ENCODE measurements at regions not wholly inside any gene's neighbourhood (a gene's known extent, or its start where the extent isn't known, plus 50 kb on each side); places are given as distances from the start of the nearest gene placed in this dataset.

DNA sequence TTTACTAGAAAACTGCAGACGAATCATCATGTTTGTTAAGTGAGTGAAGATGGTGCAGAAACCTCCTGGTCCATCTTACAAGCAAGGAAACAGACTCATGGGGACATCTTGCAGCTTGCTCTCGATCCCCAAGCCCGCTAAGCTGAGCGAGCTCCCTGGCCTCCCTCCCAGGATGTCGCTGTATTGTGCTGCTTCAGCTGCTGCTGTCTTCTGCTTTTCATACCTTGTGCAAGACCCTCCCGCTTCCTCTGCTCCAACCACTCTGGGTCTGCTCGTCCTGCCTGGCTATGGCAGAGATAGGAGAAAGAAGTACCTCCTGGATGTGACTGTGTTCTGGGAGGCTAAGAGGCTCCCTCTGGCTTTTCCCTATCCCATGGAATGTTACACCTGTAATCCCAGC is 285.2 kb upstream of the FZD8 start:
- CTCF ChIA-PET: no interaction called here
- DNase-seq (ENCODE audit: low spot score): no peak
- no peak overlapping the region for H3K27ac ChIP-seq
- POLR2A ChIA-PET (ENCODE audit: low non-redundant PET): no interaction called here
- TF ChIP-seq, protein P1, sequence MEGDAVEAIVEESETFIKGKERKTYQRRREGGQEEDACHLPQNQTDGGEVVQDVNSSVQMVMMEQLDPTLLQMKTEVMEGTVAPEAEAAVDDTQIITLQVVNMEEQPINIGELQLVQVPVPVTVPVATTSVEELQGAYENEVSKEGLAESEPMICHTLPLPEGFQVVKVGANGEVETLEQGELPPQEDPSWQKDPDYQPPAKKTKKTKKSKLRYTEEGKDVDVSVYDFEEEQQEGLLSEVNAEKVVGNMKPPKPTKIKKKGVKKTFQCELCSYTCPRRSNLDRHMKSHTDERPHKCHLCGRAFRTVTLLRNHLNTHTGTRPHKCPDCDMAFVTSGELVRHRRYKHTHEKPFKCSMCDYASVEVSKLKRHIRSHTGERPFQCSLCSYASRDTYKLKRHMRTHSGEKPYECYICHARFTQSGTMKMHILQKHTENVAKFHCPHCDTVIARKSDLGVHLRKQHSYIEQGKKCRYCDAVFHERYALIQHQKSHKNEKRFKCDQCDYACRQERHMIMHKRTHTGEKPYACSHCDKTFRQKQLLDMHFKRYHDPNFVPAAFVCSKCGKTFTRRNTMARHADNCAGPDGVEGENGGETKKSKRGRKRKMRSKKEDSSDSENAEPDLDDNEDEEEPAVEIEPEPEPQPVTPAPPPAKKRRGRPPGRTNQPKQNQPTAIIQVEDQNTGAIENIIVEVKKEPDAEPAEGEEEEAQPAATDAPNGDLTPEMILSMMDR (conservative IDR thresholded peaks at IDR 0.05; ENCODE audit: low read depth): no peak

DNA sequence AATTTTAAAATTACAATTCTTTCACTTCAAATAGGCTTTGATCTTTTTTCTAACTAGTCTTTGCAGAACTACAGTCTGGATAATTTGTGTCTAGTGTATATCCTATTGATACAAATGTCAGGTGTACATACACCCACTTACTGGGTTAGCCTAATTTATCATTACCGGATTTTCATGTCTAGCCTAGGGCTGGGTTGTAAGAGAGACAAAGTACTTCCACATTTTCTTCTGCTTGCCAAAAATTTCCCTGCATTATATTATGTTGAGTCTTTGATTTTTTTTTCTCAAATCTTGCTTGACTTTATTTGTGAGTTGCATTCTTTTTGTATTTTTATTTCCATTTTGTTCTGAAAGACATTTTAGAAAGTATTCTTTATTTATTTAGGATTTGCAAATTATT is 284.8 kb upstream of the FZD8 start:
- no peak overlapping the region for H3K27ac ChIP-seq
- ChIA-PET POLR2A (ENCODE audit: low non-redundant PET) (no interaction called here), CTCF (no interaction called here)
- TF ChIP-seq, protein P1 (conservative IDR thresholded peaks at IDR 0.05; ENCODE audit: low read depth): no peak
- DNase-seq (ENCODE audit: low spot score): no peak

DNA sequence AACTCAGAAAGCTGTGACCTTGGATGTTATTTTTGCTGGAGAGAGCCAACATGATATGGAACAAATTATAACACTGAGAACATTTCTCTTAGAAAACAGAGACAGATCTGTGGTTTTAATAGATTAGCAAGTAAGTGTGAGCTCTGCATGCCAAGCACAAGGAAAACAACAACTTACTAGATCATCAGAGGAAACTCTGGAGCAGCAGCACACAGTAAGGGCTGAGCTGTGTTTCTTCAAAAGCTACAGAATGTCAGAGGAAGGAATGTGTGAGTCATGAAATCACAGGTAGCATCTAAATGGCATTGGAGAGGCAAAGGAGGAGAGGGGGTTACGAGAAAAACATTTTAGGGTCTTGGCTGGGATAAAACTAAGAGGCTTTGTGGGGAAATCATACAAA is 283.4 kb upstream of the FZD8 start:
- CTCF ChIA-PET: interaction anchor here (0.7 kb wide), 1 partner anchor 525 kb away, joined by 3 read pairs; no protein-coding TSS in a partner anchor
- no peak for DNase-seq (ENCODE audit: low spot score)
- no peak overlapping the region for H3K27ac ChIP-seq
- TF ChIP-seq, protein P1 (conservative IDR thresholded peaks at IDR 0.05; ENCODE audit: low read depth): no peak
- POLR2A ChIA-PET (ENCODE audit: low non-redundant PET): no interaction called here

DNA sequence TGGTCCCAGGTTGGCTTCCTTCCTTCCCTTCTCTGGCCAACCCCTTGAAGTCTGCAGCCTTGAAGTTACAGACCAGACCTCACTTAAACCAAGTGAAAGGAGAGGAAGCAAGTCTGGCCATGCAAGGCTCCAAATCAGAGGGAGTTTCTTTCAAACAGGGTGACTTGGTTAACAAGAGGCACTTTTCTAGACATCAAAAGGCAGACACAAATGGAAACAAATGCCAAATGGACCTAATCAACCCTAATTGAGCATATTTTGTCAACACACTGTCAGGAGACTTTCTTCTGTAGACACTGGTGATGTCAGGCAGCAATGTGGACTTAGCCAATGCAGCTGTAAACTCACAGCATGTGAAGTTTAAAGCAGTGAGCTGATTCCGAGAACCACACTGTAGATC is 282.7 kb upstream of the FZD8 start:
- ChIA-PET POLR2A (ENCODE audit: low non-redundant PET) (no interaction called here), CTCF (no interaction called here)
- no peak overlapping the region for H3K27ac ChIP-seq
- DNase-seq (ENCODE audit: low spot score): no peak
- TF ChIP-seq, protein P1 (conservative IDR thresholded peaks at IDR 0.05; ENCODE audit: low read depth): no peak

DNA sequence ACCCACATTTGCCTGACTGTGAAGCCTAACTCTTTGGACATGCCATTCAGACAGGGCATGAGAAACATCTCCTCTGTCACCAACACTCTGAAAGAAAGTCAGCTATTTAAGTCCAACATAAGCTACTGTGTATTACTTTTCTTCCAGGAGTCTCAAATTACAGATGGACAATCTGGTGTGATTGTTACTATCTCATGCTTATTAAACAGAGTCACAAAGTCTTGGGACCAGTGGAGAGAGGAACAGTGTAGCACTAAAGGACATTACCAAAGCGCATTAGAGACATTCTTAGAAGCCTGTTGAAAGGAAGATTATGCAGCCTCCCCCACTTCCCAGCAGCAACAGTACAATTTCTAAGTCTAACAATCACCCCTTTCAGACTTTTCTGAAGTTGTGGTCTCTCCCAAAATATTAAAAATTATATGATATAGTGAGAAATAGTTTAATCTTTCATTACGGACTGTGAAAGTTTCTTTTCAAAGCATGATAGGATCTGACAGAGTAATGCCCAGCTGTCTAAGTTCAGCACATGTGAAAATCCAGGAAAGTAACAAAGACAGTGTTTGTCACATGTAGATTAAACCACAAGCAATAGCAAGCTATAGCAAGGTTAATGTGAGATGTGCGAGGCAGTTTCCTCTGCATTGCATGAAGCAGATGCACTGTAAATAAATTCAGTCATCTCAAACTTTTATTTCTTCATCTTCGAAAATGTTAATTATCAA is 280.9 kb upstream of the FZD8 start:
- TF ChIP-seq, protein P1 (conservative IDR thresholded peaks at IDR 0.05; ENCODE audit: low read depth): no peak
- no peak overlapping the region for H3K27ac ChIP-seq
- POLR2A ChIA-PET (ENCODE audit: low non-redundant PET): no interaction called here
- CTCF ChIA-PET: no interaction called here
- no peak for DNase-seq (ENCODE audit: low spot score)

DNA sequence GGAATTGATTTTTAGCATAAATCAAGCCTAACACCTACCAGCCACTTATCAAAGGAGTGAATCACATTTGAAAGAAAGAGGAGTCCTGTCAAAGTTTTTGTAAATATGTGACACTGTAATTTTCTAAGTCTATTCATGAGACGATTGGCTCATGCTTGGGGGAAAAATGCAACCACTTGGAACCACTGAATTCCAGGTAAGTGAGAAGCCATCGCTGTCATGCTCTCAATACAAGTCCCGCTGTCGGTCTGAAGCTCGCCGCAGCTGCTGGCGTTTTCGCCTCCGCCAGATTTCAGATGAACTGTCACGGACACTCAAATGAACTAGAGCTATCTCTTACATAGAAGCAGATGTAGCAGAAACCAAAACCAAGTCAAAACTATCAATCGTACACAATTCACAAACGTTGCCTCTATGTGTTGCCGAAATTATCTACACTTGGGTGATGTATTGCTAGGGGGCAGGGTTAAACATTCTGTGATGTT is 279.8 kb upstream of the FZD8 start:
- H3K27ac ChIP-seq: no peak overlapping the region
- ChIA-PET CTCF (no interaction called here), POLR2A (ENCODE audit: low non-redundant PET) (no interaction called here)
- TF ChIP-seq, protein P1 (conservative IDR thresholded peaks at IDR 0.05; ENCODE audit: low read depth): no peak
- DNase-seq (ENCODE audit: low spot score): no peak

Data from RWPE1 (cell line).